ENCODE measurements at regions not wholly inside any gene's neighbourhood (a gene's known extent, or its start where the extent isn't known, plus 50 kb on each side); places are given as distances from the start of the nearest gene placed in this dataset.
"Not testable (repeated sequence)": the region's sequence is repeated elsewhere in the genome, so short reads cannot be mapped to it uniquely, and the experiment has no call there.

DNA sequence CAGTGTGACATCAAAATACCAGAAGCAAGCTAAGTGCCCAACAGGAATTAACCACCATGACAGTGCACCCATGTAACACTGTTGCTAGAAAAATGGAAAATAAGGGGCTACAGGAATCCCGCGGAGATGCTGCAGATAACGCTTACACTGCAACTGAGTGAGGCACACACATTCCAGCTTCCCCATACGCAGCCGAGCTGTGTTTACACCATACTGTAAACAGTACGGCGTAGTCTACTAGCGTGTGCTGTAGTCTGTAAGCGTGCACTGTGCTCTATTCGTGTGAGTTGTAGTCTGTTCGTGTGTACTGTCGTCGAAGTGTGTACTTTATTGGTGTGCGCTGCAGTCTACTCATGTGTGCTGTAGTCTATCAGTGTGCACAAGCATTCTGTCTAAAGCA is 5372.2 kb upstream of the TPTE start:
- not testable (repeated sequence) for TF ChIP-seq POLR2AphosphoS5 (IDR thresholded peaks at IDR 0.05; ENCODE audit: borderline replicate concordance, low read depth, low read length); EZH2 (IDR thresholded peaks at IDR 0.05); FOXP2 (optimal IDR thresholded peaks at IDR 0.05; ENCODE audit: control extremely low read depth, extremely low read length, insufficient read depth)
